Activated T-helper 17 cell treated with anti-CD3 and anti-CD28 coated beads, Interleukin-2, amount 50 U/mL, for 72 hours (primary cell): ENCODE measurements at regions not wholly inside any gene's neighbourhood (a gene's known extent, or its start where the extent isn't known, plus 50 kb on each side); places are given as distances from the start of the nearest gene placed in this dataset.

Experiments
- ATAC-seq: fragments of 150-1000 bp; cut with Tn5 transposase; replicated peaks from 2 replicates; pipeline ENCODE4 v1.10.0; 2021; ENCODE audit warnings: mild to moderate bottlenecking, moderate library complexity
- H3K27ac Mint-ChIP-seq: one replicate; pipeline ENCODE4 v1.8.0; 2022; ENCODE audit warnings: mixed read lengths
- H3K27me3 Mint-ChIP-seq: one replicate; pipeline ENCODE4 v1.8.0; 2022; ENCODE audit warnings: mixed read lengths
- H3K36me3 Mint-ChIP-seq: one replicate; pipeline ENCODE4 v1.8.0; 2022; ENCODE audit warnings: low read depth, mild to moderate bottlenecking, mixed read lengths
- H3K4me1 Mint-ChIP-seq: one replicate; pipeline ENCODE4 v1.8.0; 2022; ENCODE audit warnings: mixed read lengths
- H3K4me3 Mint-ChIP-seq: one replicate; pipeline ENCODE4 v1.8.0; 2022; ENCODE audit warnings: mild to moderate bottlenecking, mixed read lengths
- H3K9me3 Mint-ChIP-seq: one replicate; pipeline ENCODE4 v1.8.0; 2022; ENCODE audit warnings: mixed read lengths

GRCh38 chr15:96583671-96584070 is 253.2 kb downstream of the NR2F2 start:
- Mint-ChIP-seq H3K36me3 (no peaks in the 10 kb centered on the region), H3K4me1 (no peaks in the 10 kb centered on the region), H3K9me3 (no peaks in the 10 kb centered on the region), H3K4me3 (no peak overlapping the region), H3K27ac (no peak overlapping the region), H3K27me3 (no peaks in the 10 kb centered on the region)
- ATAC-seq, result no peak

- no peaks in the 10 kb centered on the region for H3K36me3 Mint-ChIP-seq
- H3K27ac Mint-ChIP-seq, result no peak overlapping the region
- H3K4me3 Mint-ChIP-seq, result no peak overlapping the region
- no peaks in the 10 kb centered on the region for H3K4me1 Mint-ChIP-seq
- no peak for ATAC-seq
- no peaks in the 10 kb centered on the region for H3K9me3 Mint-ChIP-seq
- H3K27me3 Mint-ChIP-seq, result no peaks in the 10 kb centered on the region
Measured at GRCh38 chr15:96585484-96586386, 255.2 kb downstream of the NR2F2 start.

GRCh38 chr15:96586901-96587300 is 256.4 kb downstream of the NR2F2 start:
- Mint-ChIP-seq H3K4me3 (no peak overlapping the region), H3K27ac (no peak overlapping the region), H3K27me3 (no peaks in the 10 kb centered on the region), H3K9me3 (no peaks in the 10 kb centered on the region), H3K4me1 (no peaks in the 10 kb centered on the region), H3K36me3 (no peaks in the 10 kb centered on the region)
- ATAC-seq, result no peak

- Mint-ChIP-seq H3K27ac (no peak overlapping the region), H3K4me1 (no peaks in the 10 kb centered on the region), H3K4me3 (no peak overlapping the region), H3K9me3 (no peaks in the 10 kb centered on the region), H3K36me3 (no peaks in the 10 kb centered on the region), H3K27me3 (no peaks in the 10 kb centered on the region)
- no peak for ATAC-seq
Measured at GRCh38 chr15:96589864-96590263, 259.4 kb downstream of the NR2F2 start.

- H3K27me3 Mint-ChIP-seq, result no peaks in the 10 kb centered on the region
- no peaks in the 10 kb centered on the region for H3K4me1 Mint-ChIP-seq
- H3K27ac Mint-ChIP-seq, result no peak overlapping the region
- no peaks in the 10 kb centered on the region for H3K9me3 Mint-ChIP-seq
- ATAC-seq, result no peak
- H3K36me3 Mint-ChIP-seq, result no peaks in the 10 kb centered on the region
- H3K4me3 Mint-ChIP-seq, result no peak overlapping the region
Measured at GRCh38 chr15:96593735-96594134, 263.2 kb downstream of the NR2F2 start.

- Mint-ChIP-seq H3K27ac (no peak overlapping the region), H3K27me3 (no peaks in the 10 kb centered on the region), H3K36me3 (no peaks in the 10 kb centered on the region), H3K9me3 (no peaks in the 10 kb centered on the region), H3K4me3 (no peak overlapping the region), H3K4me1 (no peaks in the 10 kb centered on the region)
- ATAC-seq, result no peak
Measured at GRCh38 chr15:96595951-96596350, 265.5 kb downstream of the NR2F2 start.

- Mint-ChIP-seq H3K4me3 (no peak overlapping the region), H3K27me3 (no peaks in the 10 kb centered on the region), H3K27ac (no peak overlapping the region), H3K4me1 (no peaks in the 10 kb centered on the region), H3K36me3 (no peaks in the 10 kb centered on the region), H3K9me3 (no peaks in the 10 kb centered on the region)
- no peak for ATAC-seq
Measured at GRCh38 chr15:96598514-96598913, 268.0 kb downstream of the NR2F2 start.

GRCh38 chr15:96599268-96599667 is 268.8 kb downstream of the NR2F2 start:
- Mint-ChIP-seq H3K27me3 (no peaks in the 10 kb centered on the region), H3K4me1 (no peaks in the 10 kb centered on the region), H3K36me3 (no peaks in the 10 kb centered on the region), H3K27ac (no peak overlapping the region), H3K9me3 (no peaks in the 10 kb centered on the region), H3K4me3 (no peak overlapping the region)
- no peak for ATAC-seq

- H3K4me3 Mint-ChIP-seq, result no peak overlapping the region
- no peak for ATAC-seq
- no peaks in the 10 kb centered on the region for H3K36me3 Mint-ChIP-seq
- no peaks in the 10 kb centered on the region for H3K27me3 Mint-ChIP-seq
- H3K27ac Mint-ChIP-seq, result no peak overlapping the region
- H3K9me3 Mint-ChIP-seq, result no peaks in the 10 kb centered on the region
- no peaks in the 10 kb centered on the region for H3K4me1 Mint-ChIP-seq
Measured at GRCh38 chr15:96600350-96600749, 269.9 kb downstream of the NR2F2 start.

GRCh38 chr15:96606617-96607016 is 276.1 kb downstream of the NR2F2 start:
- Mint-ChIP-seq H3K4me3 (no peak overlapping the region), H3K36me3 (no peaks in the 10 kb centered on the region), H3K4me1 (no peaks in the 10 kb centered on the region), H3K27me3 (no peaks in the 10 kb centered on the region), H3K9me3 (peaks cover 6% of the 10 kb centered on the region), H3K27ac (no peak overlapping the region)
- ATAC-seq, result no peak

GRCh38 chr15:96610757-96611156 is 280.3 kb downstream of the NR2F2 start:
- no peak for ATAC-seq
- Mint-ChIP-seq H3K27me3 (no peaks in the 10 kb centered on the region), H3K4me3 (no peak overlapping the region), H3K36me3 (no peaks in the 10 kb centered on the region), H3K9me3 (peaks cover 18% of the 10 kb centered on the region), H3K27ac (no peak overlapping the region), H3K4me1 (no peaks in the 10 kb centered on the region)

- Mint-ChIP-seq H3K4me3 (no peak overlapping the region), H3K27me3 (no peaks in the 10 kb centered on the region), H3K9me3 (peaks cover 22% of the 10 kb centered on the region), H3K4me1 (no peaks in the 10 kb centered on the region), H3K36me3 (no peaks in the 10 kb centered on the region), H3K27ac (no peak overlapping the region)
- ATAC-seq, result no peak
Measured at GRCh38 chr15:96612917-96613316, 282.4 kb downstream of the NR2F2 start.

- H3K4me1 Mint-ChIP-seq, result no peaks in the 10 kb centered on the region
- H3K9me3 Mint-ChIP-seq, result peaks cover 4% of the 10 kb centered on the region
- H3K4me3 Mint-ChIP-seq, result no peak overlapping the region
- no peak overlapping the region for H3K27ac Mint-ChIP-seq
- no peaks in the 10 kb centered on the region for H3K36me3 Mint-ChIP-seq
- ATAC-seq, result no peak
- H3K27me3 Mint-ChIP-seq, result no peaks in the 10 kb centered on the region
Measured at GRCh38 chr15:96619174-96619573, 288.7 kb downstream of the NR2F2 start.

GRCh38 chr15:96622714-96623113 is 292.2 kb downstream of the NR2F2 start:
- Mint-ChIP-seq H3K4me1 (no peaks in the 10 kb centered on the region), H3K27ac (no peak overlapping the region), H3K9me3 (peaks cover 2% of the 10 kb centered on the region), H3K27me3 (no peaks in the 10 kb centered on the region), H3K36me3 (no peaks in the 10 kb centered on the region), H3K4me3 (no peak overlapping the region)
- ATAC-seq, result no peak

- H3K4me3 Mint-ChIP-seq, result no peak overlapping the region
- no peak for ATAC-seq
- no peaks in the 10 kb centered on the region for H3K27me3 Mint-ChIP-seq
- H3K27ac Mint-ChIP-seq, result no peak overlapping the region
- no peaks in the 10 kb centered on the region for H3K36me3 Mint-ChIP-seq
- H3K4me1 Mint-ChIP-seq, result no peaks in the 10 kb centered on the region
- no peaks in the 10 kb centered on the region for H3K9me3 Mint-ChIP-seq
Measured at GRCh38 chr15:96625256-96625655, 294.8 kb downstream of the NR2F2 start.
